GM20000 (cell line): ENCODE measurements at regions not wholly inside any gene's neighbourhood (a gene's known extent, or its start where the extent isn't known, plus 50 kb on each side); places are given as distances from the start of the nearest gene placed in this dataset.

Source experiments
- DNase-seq: peaks from one replicate; pipeline ENCODE4 v3.0.0; 2012; ENCODE audit warnings: low spot score
- CTCF ChIP-seq: IDR thresholded peaks from 2 replicates; pipeline ENCODE4 v1.5.1; 2012; ENCODE audit warnings: mild to moderate bottlenecking, control low read depth; ENCODE audit errors: extremely low read depth, missing control alignments

DNA sequence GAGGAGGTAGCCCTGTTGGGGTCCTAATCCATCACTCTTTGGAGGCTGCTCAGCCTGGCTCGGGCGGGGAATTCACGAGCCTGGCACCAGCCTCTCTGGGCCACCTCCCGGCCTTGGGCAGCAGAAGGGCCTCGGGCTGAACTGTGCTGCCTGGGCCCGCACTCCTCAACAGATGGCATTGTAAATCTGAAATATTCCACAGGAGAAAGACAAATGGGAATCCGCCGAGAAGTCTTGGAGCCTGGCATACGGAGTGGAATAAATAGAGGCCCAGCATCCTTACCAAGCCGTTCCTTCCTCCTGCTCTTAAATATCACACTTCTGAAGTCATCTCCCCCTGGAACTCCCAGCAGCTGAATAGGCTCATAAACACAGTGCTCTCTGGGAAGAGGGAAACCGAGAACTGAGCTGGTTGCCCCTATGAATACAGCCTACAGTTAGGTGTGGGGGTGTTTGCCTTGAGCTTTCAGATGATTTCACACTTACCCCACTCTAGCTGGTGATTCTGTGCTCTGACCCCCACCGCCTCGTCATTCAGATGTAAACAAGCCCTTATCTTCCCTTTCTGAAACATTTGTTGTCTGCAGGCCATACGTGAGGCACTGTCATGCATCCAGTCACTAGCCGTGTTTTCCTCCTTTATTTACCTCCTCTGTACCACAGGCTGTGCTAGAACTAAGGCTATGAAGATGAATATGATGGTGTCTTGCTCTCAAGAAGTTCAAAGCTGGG is 455.0 kb upstream of the CLINT1 start:
- no peak for DNase-seq
- TF ChIP-seq CTCF: no peak

DNA sequence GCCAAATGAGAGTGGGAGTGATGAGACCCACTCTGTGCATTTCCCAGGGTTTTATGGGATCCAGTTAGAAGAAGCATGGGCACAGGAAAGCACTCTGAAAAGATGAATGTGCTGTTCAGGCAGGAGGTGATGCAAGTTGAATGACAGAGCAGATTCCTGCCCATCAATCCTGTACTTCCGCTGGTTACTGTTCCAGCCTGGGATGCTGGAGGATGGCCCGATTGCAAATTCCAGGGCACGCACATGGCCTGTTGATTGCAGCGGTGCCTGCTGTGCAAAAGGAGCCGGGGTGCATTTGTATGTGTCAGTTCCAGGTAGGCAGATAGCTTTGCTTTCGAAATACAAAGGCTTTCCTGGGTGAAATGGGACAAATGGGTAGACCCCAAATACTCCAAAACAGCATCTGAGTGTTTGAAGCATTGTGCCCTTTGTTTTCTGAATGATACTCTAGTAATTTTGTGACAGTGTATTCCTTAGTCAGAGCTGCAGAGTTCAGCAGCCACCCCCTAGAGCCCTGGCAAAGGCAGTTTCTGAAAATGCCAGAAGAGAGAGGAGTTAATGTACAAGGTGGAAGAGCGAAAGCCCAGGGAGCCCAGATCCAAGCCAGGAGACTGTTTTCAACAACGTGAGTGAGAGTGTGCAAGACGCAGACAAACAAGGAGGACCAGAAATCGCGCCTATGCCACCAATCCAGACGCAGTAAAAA is 454.2 kb upstream of the CLINT1 start:
- no peak for DNase-seq
- TF ChIP-seq CTCF: no peak

DNA sequence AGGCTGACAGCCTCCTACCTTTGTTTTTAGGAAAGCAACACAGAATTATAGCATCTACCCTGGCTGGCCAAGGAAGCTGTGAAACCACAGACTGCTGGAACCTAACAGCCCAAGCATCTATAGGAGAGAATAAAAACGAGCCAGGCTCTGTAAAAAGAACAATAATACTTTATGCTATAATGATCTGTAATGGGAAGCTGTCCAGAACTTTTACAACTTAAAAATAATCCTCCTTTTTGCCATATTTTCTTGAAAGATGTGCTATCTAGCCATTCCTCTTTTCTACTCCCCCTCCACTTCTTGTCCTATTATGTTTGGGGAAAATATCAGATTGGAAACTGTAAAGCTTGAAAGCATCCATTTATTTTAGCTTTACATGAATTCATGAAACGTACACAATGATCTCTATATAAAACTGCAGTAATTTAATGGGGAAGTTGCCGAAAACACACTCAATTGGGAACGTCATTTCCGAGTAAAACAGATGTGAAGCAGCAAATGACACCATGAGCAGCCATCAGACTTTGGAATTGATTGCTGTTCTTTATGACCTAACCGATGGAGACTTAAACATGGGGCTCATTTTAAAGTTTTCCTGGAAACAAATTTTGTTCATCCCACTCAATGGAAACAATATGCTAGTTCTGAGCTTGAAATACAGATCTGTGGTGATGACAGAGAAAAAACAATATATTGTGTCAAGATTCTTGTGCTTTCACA is 450.3 kb upstream of the CLINT1 start:
- TF ChIP-seq CTCF: no peak
- DNase-seq: no peak

DNA sequence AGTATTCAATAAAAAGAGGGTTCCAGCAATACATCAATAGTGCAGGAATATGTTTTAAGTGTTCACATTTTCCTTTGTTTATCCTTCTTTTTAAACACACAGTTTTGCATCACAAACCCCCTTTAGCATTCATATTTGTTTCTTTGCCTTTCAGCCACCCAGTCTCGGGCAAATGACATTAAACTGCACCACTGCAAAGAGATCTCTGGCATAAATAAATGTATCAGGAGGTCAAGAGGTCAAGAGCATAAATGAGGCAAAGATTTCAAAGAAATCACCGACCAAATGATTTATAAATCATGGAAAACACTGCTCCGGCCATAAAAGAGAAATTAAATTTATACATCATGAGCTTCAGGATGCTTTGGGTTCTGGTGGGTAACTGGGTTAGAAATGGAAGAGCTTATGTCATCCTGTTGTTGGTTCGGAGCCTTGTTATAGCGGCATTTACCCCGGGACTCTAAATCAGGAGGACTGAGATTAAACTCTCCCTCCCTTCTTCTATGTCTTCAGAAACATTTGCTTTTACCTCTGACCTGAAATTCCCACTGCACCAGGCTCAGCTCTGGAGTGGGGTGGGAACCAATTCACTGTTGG is 449.6 kb upstream of the CLINT1 start:
- no peak for DNase-seq
- TF ChIP-seq CTCF: no peak

GRCh38 chr5:158305861-158306260 is 446.9 kb upstream of the CLINT1 start:
- no peak for DNase-seq
- no peak for TF ChIP-seq CTCF

DNA sequence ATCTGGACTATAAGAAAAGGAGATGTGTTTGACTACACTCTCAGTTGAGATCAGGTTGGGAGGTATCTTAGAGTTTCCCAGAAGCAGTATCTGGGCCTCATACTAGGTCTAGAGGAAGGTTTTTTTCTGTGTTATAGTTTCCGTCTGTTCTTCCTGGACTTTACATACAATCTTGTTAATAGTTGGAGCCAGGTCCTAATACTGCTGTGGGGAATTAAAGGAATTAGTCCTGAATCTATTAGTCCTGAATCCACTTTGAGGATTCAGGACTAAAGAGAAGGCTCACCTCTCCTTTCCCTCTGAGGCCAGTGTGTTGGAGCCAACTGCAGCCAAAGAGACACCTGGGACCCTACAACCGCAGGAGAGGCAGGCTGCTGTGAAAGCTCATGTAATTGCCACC is 445.7 kb upstream of the CLINT1 start:
- DNase-seq: no peak
- TF ChIP-seq CTCF: no peak

- DNase-seq: no peak
- no peak for TF ChIP-seq CTCF
Observed at GRCh38 chr5:158303883-158304282, 444.9 kb upstream of the CLINT1 start.
